NB4 (cell line): ENCODE measurements at regions not wholly inside any gene's neighbourhood (a gene's known extent, or its start where the extent isn't known, plus 50 kb on each side); places are given as distances from the start of the nearest gene placed in this dataset.

Experiments used
- DNase-seq: peaks from one replicate; pipeline ENCODE4 v3.0.0; 2010; ENCODE audit warnings: low read depth
- H3K4me3 ChIP-seq: one replicate; pipeline ENCODE4 v1.5.1; 2011; ENCODE audit warnings: mild to moderate bottlenecking, low read depth, low read length, moderate library complexity
- MAX ChIP-seq: IDR thresholded peaks from 2 replicates; pipeline ENCODE4 v1.6.1; 2011; ENCODE audit warnings: low read depth, low read length
- MYC ChIP-seq: IDR thresholded peaks from 2 replicates; pipeline ENCODE4 v1.6.1; 2011; ENCODE audit warnings: low read depth, low read length
- POLR2A ChIP-seq: IDR thresholded peaks from 2 replicates; pipeline ENCODE4 v1.6.1; 2011; ENCODE audit warnings: mild to moderate bottlenecking; ENCODE audit not compliant: insufficient read length; ENCODE audit errors: extremely low read depth
- TF ChIP-seq, protein P1 (sequence below): IDR thresholded peaks from one replicate; pipeline ENCODE4 v1.5.1; 2012; ENCODE audit warnings: low read depth, low read length

DNA sequence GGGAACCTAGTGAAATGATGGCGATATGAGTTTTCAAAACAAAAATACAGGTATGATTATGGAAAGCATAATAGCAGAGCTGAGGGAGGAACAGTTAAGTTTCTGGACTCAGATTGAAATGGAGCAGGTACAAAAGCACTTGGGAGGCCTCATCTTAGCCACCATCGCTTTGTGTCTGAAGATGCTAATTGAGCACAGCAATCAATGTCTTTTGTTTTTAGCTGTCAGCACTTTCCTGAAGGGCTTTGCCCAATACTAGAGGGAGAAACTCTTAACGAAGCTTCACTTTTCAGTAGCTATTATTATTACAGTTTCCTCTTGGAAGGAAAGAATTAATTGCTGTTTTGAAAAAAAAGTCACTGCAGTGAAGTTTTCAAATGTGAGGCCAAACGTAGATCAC, 348.7 kb downstream of the RWDD3 start:
- H3K4me3 ChIP-seq: no peak overlapping the region
- TF ChIP-seq, protein P1, sequence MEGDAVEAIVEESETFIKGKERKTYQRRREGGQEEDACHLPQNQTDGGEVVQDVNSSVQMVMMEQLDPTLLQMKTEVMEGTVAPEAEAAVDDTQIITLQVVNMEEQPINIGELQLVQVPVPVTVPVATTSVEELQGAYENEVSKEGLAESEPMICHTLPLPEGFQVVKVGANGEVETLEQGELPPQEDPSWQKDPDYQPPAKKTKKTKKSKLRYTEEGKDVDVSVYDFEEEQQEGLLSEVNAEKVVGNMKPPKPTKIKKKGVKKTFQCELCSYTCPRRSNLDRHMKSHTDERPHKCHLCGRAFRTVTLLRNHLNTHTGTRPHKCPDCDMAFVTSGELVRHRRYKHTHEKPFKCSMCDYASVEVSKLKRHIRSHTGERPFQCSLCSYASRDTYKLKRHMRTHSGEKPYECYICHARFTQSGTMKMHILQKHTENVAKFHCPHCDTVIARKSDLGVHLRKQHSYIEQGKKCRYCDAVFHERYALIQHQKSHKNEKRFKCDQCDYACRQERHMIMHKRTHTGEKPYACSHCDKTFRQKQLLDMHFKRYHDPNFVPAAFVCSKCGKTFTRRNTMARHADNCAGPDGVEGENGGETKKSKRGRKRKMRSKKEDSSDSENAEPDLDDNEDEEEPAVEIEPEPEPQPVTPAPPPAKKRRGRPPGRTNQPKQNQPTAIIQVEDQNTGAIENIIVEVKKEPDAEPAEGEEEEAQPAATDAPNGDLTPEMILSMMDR: no peak
- no peak for TF ChIP-seq MAX
- TF ChIP-seq POLR2A: no peak
- no peak for TF ChIP-seq MYC
- no peak for DNase-seq

DNA sequence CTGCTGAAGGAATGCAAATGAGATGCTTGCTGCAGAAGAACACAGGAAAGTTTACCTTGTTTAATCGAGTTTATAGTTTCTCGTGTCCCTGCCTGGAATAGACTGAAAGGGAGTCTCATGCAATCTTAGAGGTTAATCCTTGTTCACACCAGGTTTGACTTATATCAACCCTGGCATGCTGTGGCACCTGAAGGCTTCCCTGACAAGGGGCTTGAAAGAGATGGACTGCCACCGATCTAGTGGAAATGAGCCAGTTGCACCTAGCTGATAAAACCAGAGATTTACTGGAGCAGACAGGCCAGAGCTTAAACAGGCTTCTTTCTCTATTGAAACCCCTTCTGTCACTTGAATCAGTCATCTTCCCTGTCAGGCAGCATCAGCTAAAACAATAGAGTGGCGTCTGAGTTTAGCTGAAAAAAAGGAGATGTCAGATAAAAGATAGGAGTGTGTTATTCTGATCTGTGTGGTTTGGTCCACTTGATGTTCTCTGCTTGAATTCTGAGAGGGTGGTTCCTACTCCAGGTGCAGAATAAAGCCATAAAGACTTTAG, 349.7 kb downstream of the RWDD3 start:
- DNase-seq: no peak
- TF ChIP-seq, protein P1: no peak
- TF ChIP-seq POLR2A (no peak), MYC (no peak), MAX (no peak)
- no peak overlapping the region for H3K4me3 ChIP-seq

GRCh38 chr1:95584315-95584714, 350.3 kb downstream of the RWDD3 start:
- H3K4me3 ChIP-seq: no peak overlapping the region
- peak; percentile 2 for DNase-seq
- TF ChIP-seq, protein P1: no peak
- TF ChIP-seq MAX (no peak), POLR2A (no peak), MYC (no peak)

- no peak for TF ChIP-seq MYC
- no peak overlapping the region for H3K4me3 ChIP-seq
- DNase-seq: no peak
Observed at GRCh38 chr1:95604771-95605170, 370.8 kb downstream of the RWDD3 start.

- DNase-seq: no peak
- TF ChIP-seq POLR2A (no peak), MAX (no peak)
- TF ChIP-seq, protein P1: no peak
- no peak overlapping the region for H3K4me3 ChIP-seq
Observed at GRCh38 chr1:95614197-95614596, 380.2 kb downstream of the RWDD3 start.

GRCh38 chr1:95615421-95615820, 381.4 kb downstream of the RWDD3 start:
- DNase-seq: no peak
- TF ChIP-seq MAX (no peak), MYC (no peak), POLR2A (no peak)
- TF ChIP-seq, protein P1: no peak
- H3K4me3 ChIP-seq: no peak overlapping the region
